Hippocampal formation (tissue), 2 donors: ENCODE measurements at regions not wholly inside any gene's neighbourhood (a gene's known extent, or its start where the extent isn't known, plus 50 kb on each side); places are given as distances from the start of the nearest gene placed in this dataset.
A peak's percentile ranks its signal among the peaks of the same experiment; 100 is the strongest.
"Not testable (repeated sequence)": the region's sequence is repeated elsewhere in the genome, so short reads cannot be mapped to it uniquely, and the experiment has no call there.

Experiments
- DNase-seq, 2 donors: peaks; one replicate each; lab custom pipeline; 2025; lab: John Stamatoyannopoulos, UW

GRCh38 chr5:58201922-58202648, 257.8 kb downstream of the PLK2 start:
- no peak for DNase-seq

GRCh38 chr5:58200451-58200850, 259.4 kb downstream of the PLK2 start:
- no peak for DNase-seq

GRCh38 chr5:58199087-58199486, 260.8 kb downstream of the PLK2 start:
- DNase-seq = no peak

GRCh38 chr5:58198330-58198729, 261.6 kb downstream of the PLK2 start:
- DNase-seq = no peak

GRCh38 chr5:58197875-58198274, 262.0 kb downstream of the PLK2 start:
- DNase-seq = no peak

- no peak for DNase-seq
Measured at GRCh38 chr5:58191443-58191842, 268.4 kb downstream of the PLK2 start.

- DNase-seq = no peak
Measured at GRCh38 chr5:58188262-58188651, 271.6 kb downstream of the PLK2 start.

- DNase-seq = no peak
Measured at GRCh38 chr5:58187432-58188261, 272.2 kb downstream of the PLK2 start.

- DNase-seq = no peak
Measured at GRCh38 chr5:58185801-58186200, 274.1 kb downstream of the PLK2 start.

- DNase-seq = no peak
Measured at GRCh38 chr5:58185397-58185796, 274.5 kb downstream of the PLK2 start.

- DNase-seq = no peak
Measured at GRCh38 chr5:58184910-58185309, 275.0 kb downstream of the PLK2 start.

- no peak for DNase-seq
Measured at GRCh38 chr5:58183786-58184085, 276.1 kb downstream of the PLK2 start.

- DNase-seq = no peak
Measured at GRCh38 chr5:58183078-58183785, 276.7 kb downstream of the PLK2 start.

GRCh38 chr5:58182287-58182841, 277.5 kb downstream of the PLK2 start:
- DNase-seq = no peak

GRCh38 chr5:58181578-58182286, 278.2 kb downstream of the PLK2 start:
- no peak for DNase-seq

GRCh38 chr5:58172946-58173345, 286.9 kb downstream of the PLK2 start:
- no peak for DNase-seq

GRCh38 chr5:58165152-58165551, 294.7 kb downstream of the PLK2 start:
- DNase-seq = no peak

- DNase-seq = not testable (repeated sequence)
Measured at GRCh38 chr5:58161889-58162288, 298.0 kb downstream of the PLK2 start.

GRCh38 chr5:58156973-58157701, 302.7 kb downstream of the PLK2 start:
- DNase-seq = no peak

- DNase-seq = peak; percentile 36 to 46
Measured at GRCh38 chr5:58156361-58156760, 303.5 kb downstream of the PLK2 start.

GRCh38 chr5:58153255-58153654, 306.6 kb downstream of the PLK2 start:
- DNase-seq = no peak
